Muscle of back (tissue), 3 donors: ENCODE measurements at regions not wholly inside any gene's neighbourhood (a gene's known extent, or its start where the extent isn't known, plus 50 kb on each side); places are given as distances from the start of the nearest gene placed in this dataset.
A peak's percentile ranks its signal among the peaks of the same experiment; 100 is the strongest.

Experiments
- DNase-seq, 3 donors: peaks; one replicate each; pipeline versions ENCODE4 v3.0.0 to v3.0.0-alpha.2; 2013

- DNase-seq: peak in 1 of 3 donors; percentile 13
Observed at GRCh38 chr4:175871774-175872405, 59.8 kb upstream of the GPM6A start.

GRCh38 chr4:175873707-175874106, 61.6 kb upstream of the GPM6A start:
- no peak for DNase-seq

GRCh38 chr4:175874306-175874705, 62.2 kb upstream of the GPM6A start:
- no peak for DNase-seq

- DNase-seq: no peak
Observed at GRCh38 chr4:175875993-175876771, 64.1 kb upstream of the GPM6A start.

- DNase-seq: no peak
Observed at GRCh38 chr4:175882891-175883290, 70.8 kb upstream of the GPM6A start.

GRCh38 chr4:175884048-175884447, 72.0 kb upstream of the GPM6A start:
- DNase-seq: no peak

- no peak for DNase-seq
Observed at GRCh38 chr4:175891231-175891630, 79.2 kb upstream of the GPM6A start.

GRCh38 chr4:175891851-175892250, 79.8 kb upstream of the GPM6A start:
- peak; percentile 17 to 42 (median 20) for DNase-seq

- DNase-seq: no peak
Observed at GRCh38 chr4:175905925-175906324, 93.9 kb upstream of the GPM6A start.

- DNase-seq: peak in 1 of 3 donors; percentile 11
Observed at GRCh38 chr4:175906384-175906783, 94.3 kb upstream of the GPM6A start.

- DNase-seq: no peak
Observed at GRCh38 chr4:175910700-175911099, 98.6 kb upstream of the GPM6A start.

- no peak for DNase-seq
Observed at GRCh38 chr4:175916626-175917351, 104.7 kb upstream of the GPM6A start.

- no peak for DNase-seq
Observed at GRCh38 chr4:175927121-175927520, 115.1 kb upstream of the GPM6A start.

- no peak for DNase-seq
Observed at GRCh38 chr4:175929441-175929840, 117.4 kb upstream of the GPM6A start.

- no peak for DNase-seq
Observed at GRCh38 chr4:175929932-175930331, 117.9 kb upstream of the GPM6A start.

GRCh38 chr4:175930471-175930870, 118.4 kb upstream of the GPM6A start:
- DNase-seq: no peak

GRCh38 chr4:175932116-175932515, 120.1 kb upstream of the GPM6A start:
- no peak for DNase-seq

GRCh38 chr4:175934506-175934905, 122.4 kb upstream of the GPM6A start:
- DNase-seq: no peak

GRCh38 chr4:175935016-175935661, 123.1 kb upstream of the GPM6A start:
- no peak for DNase-seq

- DNase-seq: no peak
Observed at GRCh38 chr4:175944126-175944910, 121.3 kb upstream of the WDR17 start.

GRCh38 chr4:175946472-175947116, 119.0 kb upstream of the WDR17 start:
- peak in 1 of 3 donors; percentile 10 for DNase-seq
